8988T (cell line): ENCODE measurements at regions not wholly inside any gene's neighbourhood (a gene's known extent, or its start where the extent isn't known, plus 50 kb on each side); places are given as distances from the start of the nearest gene placed in this dataset.
"Not testable (repeated sequence)": the region's sequence is repeated elsewhere in the genome, so short reads cannot be mapped to it uniquely, and the experiment has no call there.

Source experiments
- DNase-seq: peaks from one replicate; pipeline ENCODE4 v3.0.0; 2011

- DNase-seq = no peak
These were observed 290.7 kb upstream of the CTNNB1 start for GRCh38 chr3:40908612-40909011.

DNA sequence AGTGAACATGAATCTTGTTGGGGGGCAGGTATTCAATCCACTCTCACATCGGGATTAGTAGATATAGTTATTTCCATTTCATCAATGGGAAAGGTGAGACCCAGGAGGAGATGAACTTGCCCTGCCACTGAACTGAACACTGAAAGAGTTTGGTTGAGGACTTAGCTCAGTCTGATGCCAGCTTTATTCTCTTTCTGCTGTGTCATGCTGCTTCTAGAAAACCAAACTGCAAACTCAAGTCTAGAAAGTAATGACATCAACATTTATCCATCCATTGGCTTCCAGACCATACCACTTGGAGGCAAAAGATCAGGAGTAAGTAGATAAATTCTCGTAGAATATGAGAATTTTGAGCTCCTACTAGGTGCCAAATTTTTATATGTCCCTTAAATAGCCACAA, 288.0 kb upstream of the CTNNB1 start:
- DNase-seq = no peak

DNA sequence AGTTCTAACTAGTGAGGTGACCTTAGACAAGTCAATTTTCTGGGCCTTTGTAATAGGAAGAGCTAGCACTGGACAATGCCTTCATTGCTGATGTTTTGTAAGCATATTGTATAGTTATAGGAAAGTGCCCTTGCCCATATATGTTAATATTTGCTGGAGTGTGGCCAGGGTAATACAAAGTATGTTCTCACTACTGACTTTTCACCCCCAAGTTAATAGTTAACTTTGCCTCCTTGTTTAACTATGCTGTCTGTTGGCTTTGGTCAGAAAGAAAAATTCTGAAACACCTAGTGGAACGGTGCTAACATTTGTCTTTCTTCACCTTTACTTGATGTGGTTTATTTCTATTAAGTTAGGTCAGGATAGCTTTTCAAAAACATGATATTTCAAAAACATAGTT, 287.4 kb upstream of the CTNNB1 start:
- no peak for DNase-seq

GRCh38 chr3:40912461-40912860, 286.8 kb upstream of the CTNNB1 start:
- no peak for DNase-seq

DNA sequence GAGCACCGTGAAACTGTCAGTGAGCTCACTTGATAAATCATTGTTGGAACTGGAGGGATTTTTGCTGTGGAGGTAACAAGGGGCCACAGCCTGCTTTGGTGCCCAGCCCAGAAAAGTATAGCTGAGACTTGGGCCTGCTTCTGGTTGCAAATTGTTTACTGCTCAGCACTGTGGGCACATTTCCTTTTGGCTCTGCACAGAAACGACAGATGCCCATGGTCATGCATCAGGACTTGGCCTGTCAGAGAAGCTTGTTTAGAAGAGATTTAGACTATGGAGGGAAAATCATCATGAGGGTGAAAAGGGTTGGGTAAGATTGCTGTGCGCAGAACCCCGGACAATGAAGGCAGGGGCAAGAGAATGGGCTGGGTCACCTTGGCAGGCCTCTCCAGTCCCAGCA, 286.1 kb upstream of the CTNNB1 start:
- DNase-seq = no peak

- no peak for DNase-seq
These were observed 285.7 kb upstream of the CTNNB1 start for GRCh38 chr3:40913641-40914040.

- no peak for DNase-seq
These were observed 284.8 kb upstream of the CTNNB1 start for GRCh38 chr3:40914475-40914874.

GRCh38 chr3:40915346-40915865, 283.9 kb upstream of the CTNNB1 start:
- DNase-seq = no peak

DNA sequence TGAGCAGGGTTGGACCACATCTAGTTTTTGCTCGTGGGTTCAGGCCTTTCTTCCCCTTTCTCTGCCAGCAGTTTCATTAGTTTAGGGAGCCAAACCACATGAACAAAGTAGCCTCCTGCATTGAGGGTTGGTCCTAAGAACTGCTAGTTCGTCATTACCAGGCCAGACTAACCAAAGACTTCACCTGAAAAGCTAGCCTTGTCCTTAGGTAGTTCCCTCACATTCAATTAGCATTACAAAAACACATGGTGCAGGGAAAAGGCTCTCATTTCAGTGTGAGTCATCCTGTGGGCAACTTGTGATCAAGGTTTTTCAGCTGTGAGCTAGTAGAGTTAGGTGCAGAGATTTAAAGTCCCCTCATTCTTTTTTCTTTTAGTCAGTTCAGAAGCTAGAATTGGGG, 279.3 kb upstream of the CTNNB1 start:
- DNase-seq = no peak

GRCh38 chr3:40921251-40921650, 278.1 kb upstream of the CTNNB1 start:
- DNase-seq = no peak

GRCh38 chr3:40923143-40923542, 276.2 kb upstream of the CTNNB1 start:
- no peak for DNase-seq

DNA sequence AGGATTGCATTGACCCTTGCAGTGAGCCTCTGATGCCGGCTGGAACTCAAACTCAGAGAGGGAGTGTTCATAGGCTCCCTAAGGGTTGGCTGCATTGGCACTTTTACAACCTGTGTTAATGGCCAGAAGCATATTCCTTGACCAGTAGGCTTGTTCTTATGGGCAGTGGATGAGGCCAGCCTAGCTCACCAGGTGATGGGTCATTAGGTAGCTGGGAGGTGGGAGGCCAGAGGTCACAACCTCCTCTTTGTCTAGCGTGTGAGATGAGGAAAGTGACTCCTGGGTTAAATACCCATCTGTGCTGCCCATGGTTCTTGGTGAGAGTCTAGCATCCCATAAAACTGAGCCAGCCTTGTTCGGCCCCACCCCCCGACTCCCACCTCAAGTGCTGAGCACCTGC, 275.7 kb upstream of the CTNNB1 start:
- DNase-seq = no peak

GRCh38 chr3:40924559-40925141, 274.7 kb upstream of the CTNNB1 start:
- DNase-seq = no peak

- DNase-seq = no peak
These were observed 274.1 kb upstream of the CTNNB1 start for GRCh38 chr3:40925231-40925630.

DNA sequence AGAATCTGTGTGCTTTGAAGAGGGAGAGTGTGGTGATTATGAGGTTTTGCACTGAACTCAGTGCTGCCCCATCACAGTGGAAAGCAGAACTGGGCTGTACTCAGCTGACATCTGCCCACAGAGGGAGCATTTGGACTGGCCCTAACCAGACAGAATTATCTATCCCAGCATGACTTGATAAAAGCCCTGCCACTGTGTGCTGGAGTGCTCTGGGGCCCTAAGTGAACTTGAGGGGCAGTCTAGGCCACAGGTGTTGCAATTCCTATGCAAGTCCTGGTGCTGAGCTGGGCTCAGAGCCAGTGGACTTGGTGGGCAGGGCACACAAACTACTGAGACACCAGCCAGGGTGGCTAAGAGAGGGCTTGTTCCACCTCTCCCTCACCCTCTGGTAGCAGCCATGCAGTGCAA, 269.2 kb upstream of the CTNNB1 start:
- DNase-seq = no peak

DNA sequence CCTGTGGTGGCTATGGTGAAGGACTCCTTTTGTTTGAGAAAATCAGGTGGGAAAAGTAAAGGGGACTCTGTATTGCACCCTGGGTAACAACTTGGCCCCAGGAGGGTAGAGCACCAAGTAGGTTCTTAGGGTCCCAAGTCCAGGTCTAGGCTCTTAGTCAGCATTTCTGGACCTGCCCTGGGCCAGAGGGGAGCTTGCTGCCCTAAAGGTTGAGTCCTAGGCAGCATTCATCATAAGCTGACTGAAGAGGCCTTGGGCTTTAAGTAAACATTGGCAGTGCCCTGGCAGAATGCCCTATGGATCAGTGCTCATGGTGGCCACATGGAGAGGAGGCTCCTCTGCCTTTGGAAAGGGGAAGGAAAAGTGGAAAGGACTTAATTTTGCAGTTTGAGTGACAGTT, 268.5 kb upstream of the CTNNB1 start:
- no peak for DNase-seq

DNA sequence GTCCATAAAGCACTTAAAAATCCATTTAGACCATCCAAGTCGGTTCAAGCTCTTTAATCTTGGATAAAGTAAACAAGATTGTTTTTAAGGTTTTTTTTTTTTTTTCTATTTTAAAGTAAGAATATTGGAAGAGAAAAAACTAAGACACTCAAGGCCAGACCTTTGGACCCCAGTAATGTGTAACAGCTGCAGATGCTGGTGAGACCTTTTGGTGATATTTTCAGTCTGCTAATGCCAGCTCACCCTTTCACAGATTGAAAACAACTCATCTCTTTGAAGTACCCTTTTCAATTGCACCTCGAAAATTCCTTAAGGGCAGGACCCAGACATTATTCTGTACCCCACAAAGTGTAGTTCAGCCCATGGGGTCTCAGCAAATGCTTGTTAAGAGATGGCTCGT, 260.7 kb upstream of the CTNNB1 start:
- no peak for DNase-seq

- DNase-seq = no peak
These were observed 260.1 kb upstream of the CTNNB1 start for GRCh38 chr3:40939030-40939740.

DNA sequence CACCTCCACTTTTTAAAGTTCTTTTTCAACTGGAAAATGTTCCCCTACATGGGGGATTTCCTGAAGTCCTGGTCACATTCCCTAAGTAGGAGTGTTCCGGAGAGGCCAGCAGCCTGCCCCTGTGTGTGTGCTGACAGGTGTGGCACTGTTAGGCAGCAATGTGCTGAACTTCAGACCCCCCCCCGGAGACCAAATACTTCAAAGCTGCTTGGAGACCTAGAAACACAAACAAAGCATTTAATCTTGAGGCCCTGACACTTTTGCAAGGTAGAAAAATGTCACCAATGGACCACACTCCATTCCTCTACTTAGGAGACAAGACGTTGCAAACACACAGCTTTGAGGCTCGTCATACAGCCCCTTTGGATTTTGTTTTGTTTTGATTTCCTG, 259.6 kb upstream of the CTNNB1 start:
- DNase-seq = no peak

DNA sequence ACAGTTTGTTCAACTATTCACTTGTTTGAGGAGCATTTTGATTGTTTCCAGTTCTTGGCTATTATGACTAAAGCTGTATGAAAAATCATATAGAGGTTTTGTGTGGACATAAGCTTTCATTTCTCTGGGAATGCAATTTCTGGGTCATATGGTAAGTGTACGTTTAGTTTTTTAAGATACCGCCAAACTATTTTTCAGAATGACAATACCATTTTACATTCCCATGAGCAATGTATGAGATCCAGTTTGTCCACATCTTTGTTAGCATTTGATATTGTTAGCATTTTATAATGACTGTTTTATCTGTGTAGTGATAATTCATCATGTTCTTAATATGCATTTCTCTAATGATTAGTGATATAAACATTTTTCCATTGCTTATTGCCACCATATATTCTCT, 258.7 kb upstream of the CTNNB1 start:
- DNase-seq = no peak

DNA sequence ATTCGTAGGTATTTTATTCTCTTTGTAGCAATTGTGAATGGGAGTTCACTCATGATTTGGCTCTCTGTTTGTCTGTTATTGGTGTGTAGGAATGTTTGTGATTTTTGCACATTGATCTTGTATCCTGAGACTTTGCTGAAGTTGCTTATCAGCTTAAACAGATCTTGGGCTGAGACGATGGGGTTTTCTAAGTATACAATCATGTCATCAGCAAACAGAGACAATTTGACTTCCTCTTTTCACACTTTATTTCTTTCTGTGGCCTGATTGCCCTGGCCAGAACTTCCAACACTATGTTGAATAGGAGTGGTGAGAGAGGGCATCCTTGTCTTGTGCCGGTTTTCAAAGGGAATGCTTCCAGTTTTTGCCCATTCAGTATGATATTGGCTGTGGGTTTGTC, 252.3 kb upstream of the CTNNB1 start:
- DNase-seq = not testable (repeated sequence)

GRCh38 chr3:40949347-40949746, 250.0 kb upstream of the CTNNB1 start:
- not testable (repeated sequence) for DNase-seq

GRCh38 chr3:40951636-40952035, 247.7 kb upstream of the CTNNB1 start:
- DNase-seq = no peak

DNA sequence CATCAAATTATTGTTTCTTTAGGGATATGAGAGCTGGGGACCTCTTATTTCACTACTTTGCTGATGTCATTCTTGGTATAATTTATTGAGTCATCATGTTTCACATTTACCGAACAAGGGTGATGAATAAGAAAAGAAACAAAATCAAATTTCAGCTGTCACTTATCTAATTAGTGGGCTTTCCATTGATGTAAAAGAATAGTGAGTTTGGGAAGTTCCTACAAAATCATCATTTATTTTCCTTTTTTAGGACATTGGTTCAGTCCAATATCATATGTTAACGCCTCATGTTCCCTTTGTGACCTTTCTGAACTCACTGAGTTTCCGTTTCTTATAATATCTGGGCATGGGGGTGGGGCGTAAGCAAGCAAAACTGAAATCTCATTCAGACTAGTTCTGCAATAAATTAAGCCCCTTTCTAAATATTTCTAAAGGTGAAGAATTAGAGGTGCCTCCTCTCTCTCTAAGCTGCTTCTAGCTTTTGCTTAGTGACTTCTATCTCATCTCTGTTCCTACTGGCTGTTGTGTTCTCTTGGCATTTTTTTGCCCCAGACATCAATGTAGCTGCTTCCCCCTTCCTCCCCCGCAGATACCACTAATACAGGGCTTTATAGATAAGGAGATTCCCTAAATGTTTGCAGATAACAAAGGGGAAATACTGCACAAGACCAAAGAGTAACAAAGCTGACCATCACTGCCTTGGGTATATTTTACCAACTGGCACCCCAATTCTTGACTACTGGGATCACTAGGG, 238.0 kb upstream of the CTNNB1 start:
- DNase-seq = no peak
